ENCODE measurements at regions not wholly inside any gene's neighbourhood (a gene's known extent, or its start where the extent isn't known, plus 50 kb on each side); places are given as distances from the start of the nearest gene placed in this dataset.

DNA sequence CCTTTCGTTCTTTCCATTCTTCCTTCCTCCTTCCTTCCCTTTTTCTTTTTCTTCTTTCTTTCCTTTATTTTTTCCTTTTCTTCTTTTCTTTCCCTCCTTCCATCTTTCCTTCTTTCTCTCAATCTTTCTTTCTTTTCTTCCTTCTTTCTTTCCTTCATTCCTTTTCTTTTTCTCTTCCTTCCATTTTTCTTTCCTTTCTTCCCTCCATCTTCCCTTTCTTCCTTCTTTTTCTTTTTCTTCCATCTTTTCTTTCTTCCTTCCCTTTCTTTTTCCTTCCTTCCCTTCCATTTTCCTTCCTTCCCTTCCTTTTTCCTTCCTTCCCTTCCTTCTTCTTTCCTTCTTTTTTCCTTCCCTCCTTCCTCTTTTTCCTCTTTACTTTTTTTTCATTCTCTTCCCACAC is 568.7 kb downstream of the GALR1 start (continued):
- TF ChIP-seq ZC3H10 (CRISPR knock-in tag; IDR thresholded peaks at IDR 0.05): no peak

DNA sequence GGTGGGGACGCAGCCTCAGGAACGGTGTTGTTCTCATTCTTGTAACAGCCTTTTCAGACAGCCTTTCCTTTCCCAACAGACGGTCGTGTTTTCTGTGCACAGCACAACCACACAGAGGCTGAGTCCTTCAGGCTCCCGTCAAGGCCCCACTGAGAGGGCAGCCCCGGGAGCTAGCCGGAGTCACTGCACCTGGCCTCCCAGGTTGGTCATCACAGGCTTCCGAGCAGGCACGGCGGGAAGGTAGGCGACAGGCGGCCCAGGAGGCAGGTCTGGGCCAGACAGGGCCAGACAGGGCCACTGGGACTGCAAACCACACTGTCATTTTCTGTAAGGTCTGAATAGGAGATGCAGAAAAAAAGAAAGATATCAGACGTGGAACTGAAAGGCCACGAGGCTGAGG is 570.8 kb downstream of the GALR1 start:
- no peak for ATAC-seq
- TF ChIP-seq, protein P1, sequence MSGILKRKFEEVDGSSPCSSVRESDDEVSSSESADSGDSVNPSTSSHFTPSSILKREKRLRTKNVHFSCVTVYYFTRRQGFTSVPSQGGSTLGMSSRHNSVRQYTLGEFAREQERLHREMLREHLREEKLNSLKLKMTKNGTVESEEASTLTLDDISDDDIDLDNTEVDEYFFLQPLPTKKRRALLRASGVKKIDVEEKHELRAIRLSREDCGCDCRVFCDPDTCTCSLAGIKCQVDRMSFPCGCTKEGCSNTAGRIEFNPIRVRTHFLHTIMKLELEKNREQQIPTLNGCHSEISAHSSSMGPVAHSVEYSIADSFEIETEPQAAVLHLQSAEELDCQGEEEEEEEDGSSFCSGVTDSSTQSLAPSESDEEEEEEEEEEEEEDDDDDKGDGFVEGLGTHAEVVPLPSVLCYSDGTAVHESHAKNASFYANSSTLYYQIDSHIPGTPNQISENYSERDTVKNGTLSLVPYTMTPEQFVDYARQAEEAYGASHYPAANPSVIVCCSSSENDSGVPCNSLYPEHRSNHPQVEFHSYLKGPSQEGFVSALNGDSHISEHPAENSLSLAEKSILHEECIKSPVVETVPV (CRISPR knock-in tag; IDR thresholded peaks at IDR 0.05): no peak
- no peak for TF ChIP-seq ZNF565 (CRISPR knock-in tag; conservative IDR thresholded peaks at IDR 0.05; ENCODE audit: low read depth)
- TF ChIP-seq SNAI2 (CRISPR knock-in tag; IDR thresholded peaks at IDR 0.05): no peak
- TF ChIP-seq ZC3H10 (CRISPR knock-in tag; IDR thresholded peaks at IDR 0.05): no peak

DNA sequence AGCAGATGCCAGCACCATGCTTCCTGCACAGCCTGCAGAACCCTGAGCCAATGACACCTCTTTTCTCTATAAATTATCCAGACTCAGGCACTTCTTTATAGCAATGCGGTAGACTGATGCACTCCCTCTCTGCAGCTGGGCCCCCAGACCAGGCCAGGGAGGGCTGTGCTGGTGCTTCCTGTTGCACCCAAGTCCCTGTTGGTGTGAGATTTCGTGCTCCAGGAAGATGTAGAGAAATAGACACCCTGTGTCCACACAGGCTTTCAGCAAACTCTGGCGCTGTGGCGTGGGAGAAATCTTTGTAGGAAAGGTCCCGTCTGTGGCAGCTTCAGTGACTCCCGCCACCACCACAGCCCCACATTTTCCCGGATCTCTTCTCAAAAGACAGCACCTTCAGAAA is 572.2 kb downstream of the GALR1 start:
- TF ChIP-seq GLIS3 (CRISPR knock-in tag; IDR thresholded peaks at IDR 0.05) (no peak), CSDC2 (CRISPR knock-in tag; IDR thresholded peaks at IDR 0.05) (no peak), SNAI2 (CRISPR knock-in tag; IDR thresholded peaks at IDR 0.05) (no peak), ZFP30 (CRISPR knock-in tag; IDR thresholded peaks at IDR 0.05) (no peak)
- TF ChIP-seq, protein P2, sequence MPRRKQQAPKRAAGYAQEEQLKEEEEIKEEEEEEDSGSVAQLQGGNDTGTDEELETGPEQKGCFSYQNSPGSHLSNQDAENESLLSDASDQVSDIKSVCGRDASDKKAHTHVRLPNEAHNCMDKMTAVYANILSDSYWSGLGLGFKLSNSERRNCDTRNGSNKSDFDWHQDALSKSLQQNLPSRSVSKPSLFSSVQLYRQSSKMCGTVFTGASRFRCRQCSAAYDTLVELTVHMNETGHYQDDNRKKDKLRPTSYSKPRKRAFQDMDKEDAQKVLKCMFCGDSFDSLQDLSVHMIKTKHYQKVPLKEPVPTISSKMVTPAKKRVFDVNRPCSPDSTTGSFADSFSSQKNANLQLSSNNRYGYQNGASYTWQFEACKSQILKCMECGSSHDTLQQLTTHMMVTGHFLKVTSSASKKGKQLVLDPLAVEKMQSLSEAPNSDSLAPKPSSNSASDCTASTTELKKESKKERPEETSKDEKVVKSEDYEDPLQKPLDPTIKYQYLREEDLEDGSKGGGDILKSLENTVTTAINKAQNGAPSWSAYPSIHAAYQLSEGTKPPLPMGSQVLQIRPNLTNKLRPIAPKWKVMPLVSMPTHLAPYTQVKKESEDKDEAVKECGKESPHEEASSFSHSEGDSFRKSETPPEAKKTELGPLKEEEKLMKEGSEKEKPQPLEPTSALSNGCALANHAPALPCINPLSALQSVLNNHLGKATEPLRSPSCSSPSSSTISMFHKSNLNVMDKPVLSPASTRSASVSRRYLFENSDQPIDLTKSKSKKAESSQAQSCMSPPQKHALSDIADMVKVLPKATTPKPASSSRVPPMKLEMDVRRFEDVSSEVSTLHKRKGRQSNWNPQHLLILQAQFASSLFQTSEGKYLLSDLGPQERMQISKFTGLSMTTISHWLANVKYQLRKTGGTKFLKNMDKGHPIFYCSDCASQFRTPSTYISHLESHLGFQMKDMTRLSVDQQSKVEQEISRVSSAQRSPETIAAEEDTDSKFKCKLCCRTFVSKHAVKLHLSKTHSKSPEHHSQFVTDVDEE (CRISPR knock-in tag; IDR thresholded peaks at IDR 0.05): no peak

DNA sequence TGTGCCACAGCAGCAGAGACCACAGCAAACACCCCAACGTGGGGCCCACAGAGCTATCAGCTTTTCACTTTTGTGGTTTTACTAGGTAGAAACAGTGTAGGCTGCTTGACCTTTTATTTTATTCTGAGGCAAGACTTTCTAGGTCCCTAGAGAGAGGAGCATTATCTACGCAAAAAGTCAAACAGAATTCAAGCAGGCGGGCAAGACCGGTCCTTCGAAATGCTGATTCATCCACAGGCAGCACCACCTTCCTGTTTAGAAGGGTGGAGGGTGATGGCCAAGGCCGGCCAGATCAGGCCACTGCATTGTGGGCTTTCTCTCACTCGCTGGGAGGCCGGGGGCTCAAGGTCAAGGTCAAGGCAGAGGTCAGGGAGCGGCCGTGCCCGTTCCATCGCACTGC is 573.0 kb downstream of the GALR1 start:
- no peak for ATAC-seq
- TF ChIP-seq, protein P3, sequence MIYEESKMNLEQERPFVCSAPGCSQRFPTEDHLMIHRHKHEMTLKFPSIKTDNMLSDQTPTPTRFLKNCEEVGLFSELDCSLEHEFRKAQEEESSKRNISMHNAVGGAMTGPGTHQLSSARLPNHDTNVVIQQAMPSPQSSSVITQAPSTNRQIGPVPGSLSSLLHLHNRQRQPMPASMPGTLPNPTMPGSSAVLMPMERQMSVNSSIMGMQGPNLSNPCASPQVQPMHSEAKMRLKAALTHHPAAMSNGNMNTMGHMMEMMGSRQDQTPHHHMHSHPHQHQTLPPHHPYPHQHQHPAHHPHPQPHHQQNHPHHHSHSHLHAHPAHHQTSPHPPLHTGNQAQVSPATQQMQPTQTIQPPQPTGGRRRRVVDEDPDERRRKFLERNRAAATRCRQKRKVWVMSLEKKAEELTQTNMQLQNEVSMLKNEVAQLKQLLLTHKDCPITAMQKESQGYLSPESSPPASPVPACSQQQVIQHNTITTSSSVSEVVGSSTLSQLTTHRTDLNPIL (CRISPR knock-in tag; IDR thresholded peaks at IDR 0.05; ENCODE audit: low read depth): no peak
- TF ChIP-seq SNAI2 (CRISPR knock-in tag; IDR thresholded peaks at IDR 0.05) (no peak), ZNF565 (CRISPR knock-in tag; conservative IDR thresholded peaks at IDR 0.05; ENCODE audit: low read depth) (no peak)

More for the DNA sequence above, 572.2 kb downstream of the GALR1 start:
- no peak for ATAC-seq

DNA sequence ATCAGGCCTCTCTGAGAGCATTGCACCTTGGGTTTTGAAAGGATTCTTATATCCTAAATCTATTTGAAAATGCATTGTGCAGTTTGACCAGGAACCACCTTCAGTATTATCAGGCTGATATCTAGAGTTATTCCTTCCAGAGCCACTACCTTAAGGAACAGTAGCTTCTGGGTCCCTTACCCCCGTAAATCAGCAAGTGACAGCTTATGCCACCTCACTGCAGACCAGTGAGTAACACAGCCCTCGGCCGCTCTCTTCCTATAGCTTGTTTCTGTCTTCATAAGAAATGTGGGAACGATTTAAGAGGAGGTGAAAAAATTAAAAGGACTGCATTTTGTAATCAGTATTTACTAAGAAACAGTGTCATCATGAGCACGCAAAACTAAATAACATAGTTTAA is 584.2 kb downstream of the GALR1 start:
- TF ChIP-seq GLIS3 (CRISPR knock-in tag; IDR thresholded peaks at IDR 0.05) (no peak), BACH2 (CRISPR knock-in tag; IDR thresholded peaks at IDR 0.05; ENCODE audit: borderline replicate concordance) (no peak), ZNF565 (CRISPR knock-in tag; conservative IDR thresholded peaks at IDR 0.05; ENCODE audit: low read depth) (no peak), ZFP3 (CRISPR knock-in tag; IDR thresholded peaks at IDR 0.05) (no peak), CSDC2 (CRISPR knock-in tag; IDR thresholded peaks at IDR 0.05) (no peak), TCF4 (CRISPR knock-in tag; IDR thresholded peaks at IDR 0.05; ENCODE audit: borderline replicate concordance) (no peak), OSR1 (CRISPR knock-in tag; IDR thresholded peaks at IDR 0.05) (no peak), TOX (CRISPR knock-in tag; IDR thresholded peaks at IDR 0.05; ENCODE audit: borderline replicate concordance) (no peak), ZNF70 (CRISPR knock-in tag; IDR thresholded peaks at IDR 0.05) (no peak), PPARA (CRISPR knock-in tag; IDR thresholded peaks at IDR 0.05; ENCODE audit: borderline replicate concordance) (no peak), ARNTL (CRISPR knock-in tag; IDR thresholded peaks at IDR 0.05; ENCODE audit: borderline replicate concordance, low read depth) (no peak)
- TF ChIP-seq, protein P3 (CRISPR knock-in tag; IDR thresholded peaks at IDR 0.05; ENCODE audit: low read depth): no peak
- TF ChIP-seq, protein P2 (CRISPR knock-in tag; IDR thresholded peaks at IDR 0.05): no peak
- ATAC-seq: no peak
